GM12878 (cell line): ENCODE measurements at regions not wholly inside any gene's neighbourhood (a gene's known extent, or its start where the extent isn't known, plus 50 kb on each side); places are given as distances from the start of the nearest gene placed in this dataset.

Experiments
- CEBPZ ChIP-seq: fragments of 150-350 bp; IDR thresholded peaks from 2 replicates; pipeline ENCODE4 v1.6.1; 2016; ENCODE audit warnings: low read depth, low read length
- ELK1 ChIP-seq: IDR thresholded peaks from 2 replicates; pipeline ENCODE4 v1.6.1; 2012; ENCODE audit warnings: low read depth, low read length, improper control_type of control experiment
- EZH2 ChIP-seq: IDR thresholded peaks from 2 replicates; pipeline ENCODE4 v1.6.1; 2012; ENCODE audit warnings: low read depth, mild to moderate bottlenecking, control low read depth, inconsistent platforms, low read length, borderline replicate concordance; ENCODE audit not compliant: control insufficient read depth
- FOXM1 ChIP-seq: IDR thresholded peaks from 2 replicates; pipeline ENCODE4 v1.6.1; 2012; ENCODE audit warnings: low read depth, mild to moderate bottlenecking, inconsistent platforms, low read length, moderate library complexity
- HDAC2 ChIP-seq: fragments of 200-600 bp; sonication (generic); IDR thresholded peaks from 2 replicates; pipeline ENCODE4 v1.6.1; 2017
- HDGF ChIP-seq: fragments of 450-650 bp; IDR thresholded peaks from 2 replicates; pipeline ENCODE4 v1.6.1; 2016; ENCODE audit warnings: antibody characterized with exemption
- MTA2 ChIP-seq: fragments of 450-650 bp; IDR thresholded peaks from 2 replicates; pipeline ENCODE4 v1.6.1; 2016; ENCODE audit warnings: low read depth, mild to moderate bottlenecking, moderate library complexity
- NFIC ChIP-seq: IDR thresholded peaks from 2 replicates; pipeline ENCODE4 v1.6.1; 2012; ENCODE audit warnings: low read depth, mild to moderate bottlenecking, inconsistent platforms, low read length, moderate library complexity
- NFYB ChIP-seq: IDR thresholded peaks from 2 replicates; pipeline ENCODE4 v1.6.1; 2011; ENCODE audit warnings: low read depth, mild to moderate bottlenecking, low read length, improper control_type of control experiment, moderate library complexity; ENCODE audit not compliant: insufficient read depth
- NR2F1 ChIP-seq: fragments of 450-650 bp; conservative IDR thresholded peaks from 2 replicates; pipeline ENCODE4 v1.6.1; 2017; ENCODE audit warnings: mild to moderate bottlenecking
- SMAD5 ChIP-seq: IDR thresholded peaks from 2 replicates; pipeline ENCODE4 v1.6.1; 2016; ENCODE audit warnings: antibody characterized with exemption, low read depth
- SMARCA5 ChIP-seq: fragments of 450-650 bp; IDR thresholded peaks from 2 replicates; pipeline ENCODE4 v1.6.1; 2017; ENCODE audit warnings: mild to moderate bottlenecking
- ZBTB11 ChIP-seq: fragments of 450-650 bp; formaldehyde crosslinking; IDR thresholded peaks from 2 replicates; pipeline ENCODE4 v1.5.0; 2022; ENCODE audit warnings: mild to moderate bottlenecking, missing genetic modification characterization
- ZNF274 ChIP-seq: IDR thresholded peaks from one replicate; pipeline ENCODE4 v1.8.0; 2011; ENCODE audit not compliant: insufficient read length, insufficient read depth
- ZNF592 ChIP-seq: fragments of 450-650 bp; IDR thresholded peaks from 2 replicates; pipeline ENCODE4 v1.6.1; 2017; ENCODE audit warnings: mild to moderate bottlenecking, moderate library complexity

GRCh38 chr5:124631874-124632550 lies 114.4 kb downstream of the ZNF608 start (continued):
- TF ChIP-seq HDGF: no peak
- peak; percentile 54; the same call in 1 of the 2 replicates for TF ChIP-seq FOXM1
- no peak for TF ChIP-seq MTA2
- TF ChIP-seq EZH2: no peak
- no peak for TF ChIP-seq HDAC2
- TF ChIP-seq CEBPZ: no peak
- no peak for TF ChIP-seq SMAD5
- TF ChIP-seq SMARCA5: no peak
- no peak for TF ChIP-seq NR2F1
- TF ChIP-seq ELK1: no peak
- no peak for TF ChIP-seq ZNF592
- peak; percentile 46; the same call in 1 of the 2 replicates for TF ChIP-seq NFIC
- no peak for TF ChIP-seq NFYB
- TF ChIP-seq ZBTB11: no peak
- TF ChIP-seq ZNF274: no peak
